ENCODE measurements at regions not wholly inside any gene's neighbourhood (a gene's known extent, or its start where the extent isn't known, plus 50 kb on each side); places are given as distances from the start of the nearest gene placed in this dataset.

DNA sequence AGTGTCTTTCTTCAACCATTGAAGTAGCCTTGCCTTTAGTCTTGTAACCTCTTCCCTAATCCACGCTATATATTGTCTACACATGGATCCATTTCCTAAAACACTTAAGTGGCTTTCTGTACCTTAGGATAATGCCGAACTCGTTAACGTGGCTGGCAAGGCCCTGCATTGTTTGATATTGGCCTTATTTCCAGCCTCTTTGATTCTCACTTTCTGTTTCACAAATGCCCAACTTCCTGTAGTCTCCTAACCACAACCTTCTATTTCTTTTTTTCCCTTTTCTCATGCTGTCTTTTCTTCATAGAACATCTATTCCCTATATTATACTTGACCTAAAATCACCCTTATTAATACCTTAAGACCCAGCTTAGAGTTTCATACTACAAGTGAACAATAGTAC, 536.0 kb downstream of the LMO4 start:
- in situ Hi-C loops (cut with MboI; ENCODE audit: low pct_ligation_motif_present in 1 of 4, low pct_unique_long_range_greater_than_20kb in 1 of 4, low sequenced_read_pairs in 3 of 4): no loop called here
- no peak for DNase-seq
- WGBS, 2 donors (ENCODE audit: low coverage in 1 of 2): 54 to 75% methylated on average over 4 of the region's 4 CpGs

DNA sequence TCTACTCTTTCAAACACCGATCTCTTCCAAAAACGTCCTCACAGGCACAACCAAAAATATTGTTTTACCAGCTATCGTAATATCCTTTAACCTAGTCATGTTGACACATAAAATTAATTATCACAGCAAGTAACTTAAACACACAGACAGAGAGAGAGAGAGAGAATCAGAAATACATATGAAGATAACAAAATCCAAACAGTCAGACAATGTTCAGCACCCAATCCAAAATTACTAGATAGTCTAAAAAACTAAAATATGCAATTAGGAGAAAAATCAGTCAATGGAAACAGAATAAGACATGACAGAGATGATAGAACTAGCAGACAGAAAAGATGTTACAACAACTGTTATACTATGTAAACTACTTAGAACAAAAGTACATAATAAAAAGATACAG, 537.7 kb downstream of the LMO4 start:
- no peaks in the 10 kb centered on the region for H3K36me3 ChIP-seq
- TF ChIP-seq POLR2A (IDR thresholded peaks at IDR 0.05) (no peak), EP300 (IDR thresholded peaks at IDR 0.05; ENCODE audit: low read depth) (no peak), POLR2AphosphoS5 (IDR thresholded peaks at IDR 0.05) (no peak)
- TF ChIP-seq, protein P1, sequence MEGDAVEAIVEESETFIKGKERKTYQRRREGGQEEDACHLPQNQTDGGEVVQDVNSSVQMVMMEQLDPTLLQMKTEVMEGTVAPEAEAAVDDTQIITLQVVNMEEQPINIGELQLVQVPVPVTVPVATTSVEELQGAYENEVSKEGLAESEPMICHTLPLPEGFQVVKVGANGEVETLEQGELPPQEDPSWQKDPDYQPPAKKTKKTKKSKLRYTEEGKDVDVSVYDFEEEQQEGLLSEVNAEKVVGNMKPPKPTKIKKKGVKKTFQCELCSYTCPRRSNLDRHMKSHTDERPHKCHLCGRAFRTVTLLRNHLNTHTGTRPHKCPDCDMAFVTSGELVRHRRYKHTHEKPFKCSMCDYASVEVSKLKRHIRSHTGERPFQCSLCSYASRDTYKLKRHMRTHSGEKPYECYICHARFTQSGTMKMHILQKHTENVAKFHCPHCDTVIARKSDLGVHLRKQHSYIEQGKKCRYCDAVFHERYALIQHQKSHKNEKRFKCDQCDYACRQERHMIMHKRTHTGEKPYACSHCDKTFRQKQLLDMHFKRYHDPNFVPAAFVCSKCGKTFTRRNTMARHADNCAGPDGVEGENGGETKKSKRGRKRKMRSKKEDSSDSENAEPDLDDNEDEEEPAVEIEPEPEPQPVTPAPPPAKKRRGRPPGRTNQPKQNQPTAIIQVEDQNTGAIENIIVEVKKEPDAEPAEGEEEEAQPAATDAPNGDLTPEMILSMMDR (IDR thresholded peaks at IDR 0.05): no peak
- in situ Hi-C loops (cut with MboI; ENCODE audit: low pct_ligation_motif_present in 1 of 4, low pct_unique_long_range_greater_than_20kb in 1 of 4, low sequenced_read_pairs in 3 of 4): no loop called here
- no peaks in the 10 kb centered on the region for H3K27me3 ChIP-seq
- no peak for DNase-seq
- H3K9me3 ChIP-seq: no peaks in the 10 kb centered on the region
- intact Hi-C loops (cut with DNase I; ENCODE audit: low total_unique reads): no loop called here
- H3K27ac ChIP-seq: no peak overlapping the region
- H3K4me1 ChIP-seq: no peaks in the 10 kb centered on the region
- WGBS, 2 donors (ENCODE audit: low coverage in 1 of 2): 90 to 96% methylated on average over 3 of the region's 3 CpGs
- H3K4me3 ChIP-seq: no peak overlapping the region

More for the DNA sequence above, 536.0 kb downstream of the LMO4 start:
- Histone ChIP-seq H3K4me1 (no peaks in the 10 kb centered on the region), H3K27me3 (no peaks in the 10 kb centered on the region), H3K9me3 (no peaks in the 10 kb centered on the region), H3K4me3 (no peak overlapping the region), H3K36me3 (no peaks in the 10 kb centered on the region), H3K27ac (no peak overlapping the region)
- intact Hi-C loops (cut with DNase I; ENCODE audit: low total_unique reads): loop anchor here (1.0 kb wide), 1 partner anchor 25 kb away; no protein-coding TSS in a partner anchor
- TF ChIP-seq, protein P1 (IDR thresholded peaks at IDR 0.05): no peak
- TF ChIP-seq EP300 (IDR thresholded peaks at IDR 0.05; ENCODE audit: low read depth) (no peak), POLR2A (IDR thresholded peaks at IDR 0.05) (no peak), POLR2AphosphoS5 (IDR thresholded peaks at IDR 0.05) (no peak)

DNA sequence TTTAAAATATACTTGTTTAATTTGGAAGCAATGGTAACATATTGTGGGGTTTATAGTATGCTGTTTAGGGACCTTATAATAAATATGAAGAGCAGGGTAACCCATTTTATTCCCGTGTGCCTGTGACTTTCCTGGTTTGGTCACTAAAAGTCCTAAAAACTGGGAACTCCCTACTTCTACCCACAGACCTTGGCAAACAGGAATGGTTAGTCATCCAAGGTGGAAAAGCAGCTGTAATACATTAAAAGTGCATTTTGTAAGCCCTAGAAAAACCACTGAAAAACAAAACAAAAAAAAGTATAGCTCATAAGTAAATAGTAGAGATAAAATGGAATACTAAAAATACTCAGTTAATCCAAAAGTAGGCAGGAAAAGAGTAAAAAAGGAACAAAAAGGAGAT, 538.9 kb downstream of the LMO4 start:
- no peak for DNase-seq
- 63 to 67% methylated on average over 1 of the region's 1 CpG for WGBS, 2 donors (ENCODE audit: low coverage in 1 of 2)

DNA sequence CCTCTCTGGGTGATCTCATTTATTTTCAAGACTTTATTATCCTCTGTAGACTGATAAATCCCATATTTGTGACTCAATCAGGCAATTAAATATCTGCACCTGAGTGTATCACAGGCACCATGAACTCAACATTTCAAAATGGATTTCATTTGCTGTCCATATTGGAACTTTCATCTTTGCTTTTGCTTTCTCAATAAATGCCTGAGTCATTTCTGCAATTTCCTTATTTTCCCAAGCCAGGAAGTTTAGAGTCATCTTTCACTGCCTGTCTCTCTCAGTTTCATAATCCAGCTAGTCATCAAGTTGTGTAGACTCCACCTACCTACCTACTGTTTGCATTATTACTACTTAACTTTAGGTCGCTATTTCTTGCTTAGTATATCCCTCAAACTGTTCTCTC, 540.9 kb downstream of the LMO4 start:
- in situ Hi-C loops (cut with MboI; ENCODE audit: low pct_ligation_motif_present in 1 of 4, low pct_unique_long_range_greater_than_20kb in 1 of 4, low sequenced_read_pairs in 3 of 4) (no loop called here), intact Hi-C loops (cut with DNase I; ENCODE audit: low total_unique reads) (no loop called here)
- TF ChIP-seq, protein P1 (IDR thresholded peaks at IDR 0.05): no peak
- TF ChIP-seq POLR2A (IDR thresholded peaks at IDR 0.05): no peak
- TF ChIP-seq EP300 (IDR thresholded peaks at IDR 0.05; ENCODE audit: low read depth): no peak
- TF ChIP-seq POLR2AphosphoS5 (IDR thresholded peaks at IDR 0.05): no peak
- 20 to 67% methylated on average over 1 of the region's 1 CpG for WGBS, 2 donors (ENCODE audit: low coverage in 1 of 2)
- no peaks in the 10 kb centered on the region for H3K4me1 ChIP-seq
- no peak overlapping the region for H3K27ac ChIP-seq
- H3K9me3 ChIP-seq: no peaks in the 10 kb centered on the region
- H3K4me3 ChIP-seq: no peak overlapping the region
- H3K27me3 ChIP-seq: no peaks in the 10 kb centered on the region
- no peak for DNase-seq
- no peaks in the 10 kb centered on the region for H3K36me3 ChIP-seq

More for the DNA sequence above, 538.9 kb downstream of the LMO4 start:
- intact Hi-C loops (cut with DNase I; ENCODE audit: low total_unique reads) (no loop called here), in situ Hi-C loops (cut with MboI; ENCODE audit: low pct_ligation_motif_present in 1 of 4, low pct_unique_long_range_greater_than_20kb in 1 of 4, low sequenced_read_pairs in 3 of 4) (no loop called here)
- no peaks in the 10 kb centered on the region for H3K4me1 ChIP-seq
- TF ChIP-seq POLR2A (IDR thresholded peaks at IDR 0.05): no peak
- no peak for TF ChIP-seq EP300 (IDR thresholded peaks at IDR 0.05; ENCODE audit: low read depth)
- TF ChIP-seq POLR2AphosphoS5 (IDR thresholded peaks at IDR 0.05): no peak
- TF ChIP-seq, protein P1 (IDR thresholded peaks at IDR 0.05): no peak
- no peaks in the 10 kb centered on the region for H3K27me3 ChIP-seq
- H3K36me3 ChIP-seq: no peaks in the 10 kb centered on the region
- no peak overlapping the region for H3K27ac ChIP-seq
- H3K9me3 ChIP-seq: no peaks in the 10 kb centered on the region
- H3K4me3 ChIP-seq: no peak overlapping the region
